K562 (cell line): ENCODE measurements at regions not wholly inside any gene's neighbourhood (a gene's known extent, or its start where the extent isn't known, plus 50 kb on each side); places are given as distances from the start of the nearest gene placed in this dataset.

Experiments used
- ATAC-seq: fragments of 200-7000 bp; cut with Tn5 transposase; 3 replicates; pipeline ENCODE4 v1.9.1; 2020; ENCODE audit warnings: moderate library complexity
- BruUV-seq: library from RNA; stranded (reverse); fragments of 400-500 nt; replicated peaks from 2 replicates; lab custom pipeline; 2021; lab: Mats Ljungman, UMichigan
- CTCF ChIA-PET: fragments of 300-600 bp; formaldehyde crosslinking; extraction: SDS; loops from one replicate; lab custom pipeline; 2021; ENCODE audit warnings: low intra/inter-chr PET ratio; lab: Yijun Ruan, JAX
- POLR2A ChIA-PET: fragments of 300-600, 350-650 bp; sonication (Branson Sonifier 250); formaldehyde crosslinking; extraction: SDS; loops from one replicate; lab custom pipeline; 2021; ENCODE audit warnings: antibody characterized with exemption, inconsistent platforms; lab: Yijun Ruan, JAX
- DNase-seq, 4 experiments: peaks; one replicate each; pipeline versions ENCODE4 v3.0.0 to v3.0.0-alpha.2; 2011 to 2018; ENCODE audit warnings: low spot score in 3 of 4, mixed read lengths in 3 of 4; ENCODE audit errors: extremely low read depth in 1 of 4
- FAIRE-seq: peaks from 2 replicates; lab custom pipeline; 2011; peaks lifted over from hg19 to GRCh38; lab: Jason Lieb, UNC
- H2AFZ ChIP-seq: 2 replicates; pipeline ENCODE4 v1.6.0; 2011; ENCODE audit warnings: low read depth, low read length, control low read depth, inconsistent platforms
- H3K27ac ChIP-seq: fragments of 200-600 bp; 3 replicates; pipeline ENCODE4 v1.8.0; 2011; ENCODE audit warnings: low read depth, mild to moderate bottlenecking, control low read depth, inconsistent platforms, low read length, moderate library complexity, mixed read lengths; ENCODE audit errors: extremely low read depth
- H3K27me3 ChIP-seq, 2 experiments: fragments of 300-600 bp in 1 of 2; 2 replicates in 1 of 2; 3 replicates in 1 of 2; pipeline versions ENCODE4 v1.6.0 to v1.8.0; 2011; ENCODE audit warnings: inconsistent platforms in 2 of 2, low read length in 2 of 2, mild to moderate bottlenecking in 1 of 2, mixed read lengths in 1 of 2, moderate library complexity in 1 of 2; ENCODE audit not compliant: control insufficient read depth in 2 of 2, insufficient read depth in 2 of 2
- H3K36me3 ChIP-seq: fragments of 300-600 bp; 3 replicates; pipeline ENCODE4 v1.8.0; 2011; ENCODE audit warnings: mild to moderate bottlenecking, low read length, inconsistent platforms; ENCODE audit not compliant: control insufficient read depth, insufficient read depth
- H3K4me1 ChIP-seq, 2 experiments: fragments of 200-600 bp in 1 of 2; replicated peaks in 1 of 2; 2 replicates in 1 of 2; 3 replicates in 1 of 2; pipeline versions ENCODE4 v1.5.1 to v1.8.0; 2011; ENCODE audit warnings: inconsistent platforms in 2 of 2, low read length in 2 of 2, mild to moderate bottlenecking in 1 of 2, mixed read lengths in 1 of 2, moderate library complexity in 1 of 2; ENCODE audit not compliant: control insufficient read depth in 2 of 2, insufficient read depth in 2 of 2
- H3K4me2 ChIP-seq: 2 replicates; pipeline ENCODE4 v1.6.1; 2011; ENCODE audit warnings: low read length, control low read depth, inconsistent platforms, mixed read lengths; ENCODE audit not compliant: insufficient read depth
- H3K4me3 ChIP-seq: fragments of 200-600 bp; sonication (generic), shearing (Covaris generic); 2 replicates; pipeline ENCODE4 v1.5.1; 2016; ENCODE audit warnings: control low read depth, inconsistent platforms
- H3K79me2 ChIP-seq: fragments of 200-600 bp; 3 replicates; pipeline ENCODE4 v1.8.0; 2011; ENCODE audit warnings: low read length, inconsistent platforms; ENCODE audit not compliant: control insufficient read depth, insufficient read depth
- H3K9ac ChIP-seq, 2 experiments: 2 replicates each; pipeline versions ENCODE4 v1.6.0 to v1.6.1; 2011; ENCODE audit warnings: low read depth in 2 of 2, low read length in 2 of 2, control low read depth in 1 of 2, inconsistent platforms in 1 of 2, mild to moderate bottlenecking in 1 of 2, mixed read lengths in 1 of 2; ENCODE audit not compliant: insufficient read depth in 1 of 2
- H3K9me1 ChIP-seq: one replicate; pipeline ENCODE4 v1.6.0; 2011; ENCODE audit warnings: inconsistent platforms, mild to moderate bottlenecking, low read length, moderate library complexity; ENCODE audit not compliant: control insufficient read depth, insufficient read depth
- H3K9me3 ChIP-seq: replicated peaks from 2 replicates; pipeline ENCODE4 v1.5.1; 2011; ENCODE audit warnings: low read depth, low read length, inconsistent platforms; ENCODE audit not compliant: control insufficient read depth, insufficient read depth
- H4K20me1 ChIP-seq: replicated peaks from 2 replicates; pipeline ENCODE4 v1.6.1; 2011; ENCODE audit warnings: low read length, inconsistent platforms, mixed read lengths; ENCODE audit not compliant: control insufficient read depth, insufficient read depth
- IRF9 ChIP-seq: fragments of 450-650 bp; IDR thresholded peaks from 2 replicates; pipeline ENCODE4 v1.6.1; 2016; ENCODE audit warnings: missing biosample characterization, missing genetic modification characterization
- MAFK ChIP-seq: IDR thresholded peaks from 2 replicates; pipeline ENCODE4 v1.6.1; 2011; ENCODE audit warnings: low read length, improper control_type of control experiment
- MBD2 ChIP-seq: sonication (generic); IDR thresholded peaks from 2 replicates; pipeline ENCODE4 v1.6.1; 2016; ENCODE audit warnings: low read depth, borderline replicate concordance
- PRPF4 ChIP-seq: fragments of 200-400 bp; formaldehyde crosslinking; IDR thresholded peaks from one replicate; pipeline ENCODE4 v1.6.1; 2017; ENCODE audit warnings: low read length, low read depth, mild to moderate bottlenecking; ENCODE audit not compliant: insufficient read depth, poor library complexity, severe bottlenecking
- ZNF124 ChIP-seq: sonication (generic); formaldehyde crosslinking; IDR thresholded peaks from 2 replicates; pipeline ENCODE4 v1.8.1; 2022; ENCODE audit warnings: missing genetic modification reagents
- ZNF232 ChIP-seq: sonication (generic); formaldehyde crosslinking; IDR thresholded peaks from 2 replicates; pipeline ENCODE4 v1.8.0; 2022; ENCODE audit warnings: mild to moderate bottlenecking, missing genetic modification reagents
- ZNF445 ChIP-seq: fragments of 250-450 bp; sonication (Bioruptor Pico); IDR thresholded peaks from 2 replicates; pipeline ENCODE4 v1.4.0; 2020; ENCODE audit warnings: low read depth, mild to moderate bottlenecking, moderate library complexity
- whole genome bisulfite sequencing: fragments of 100-300 bp; shearing (Covaris generic); methylation state at CpG from one replicate; pipeline ENCODE4 v1.1.6; 2016; ENCODE audit warnings: low coverage, mixed read lengths; ENCODE audit not compliant: insufficient coverage; ENCODE audit errors: missing lambda C conversion rate; 5-methylcytosine and 5-hydroxymethylcytosine counted together
- in situ Hi-C: fragments of 300-500 bp; cut with MboI; formaldehyde crosslinking; loops from 4 replicates; pipeline ENCODE4 v1.15.0; 2018; ENCODE audit warnings: inconsistent platforms, mixed read lengths
- intact Hi-C: fragments of 100-400 bp; cut with micrococcal nuclease; formaldehyde crosslinking; loops from 2 replicates; pipeline ENCODE4 v1.14.2; 2022
- TF ChIP-seq, protein P1 (sequence below): fragments of 450-650 bp; formaldehyde crosslinking; IDR thresholded peaks from 2 replicates; pipeline ENCODE4 v1.4.0; 2020; ENCODE audit warnings: mild to moderate bottlenecking
- TF ChIP-seq, protein P2 (sequence below): fragments of 200-800 bp; sonication (Bioruptor generic); IDR thresholded peaks from 2 replicates; pipeline ENCODE4 v1.6.1; 2017; ENCODE audit warnings: missing genetic modification characterization, missing compliant biosample characterization
- TF ChIP-seq, protein P3 (sequence below): fragments of 450-650 bp; formaldehyde crosslinking; IDR thresholded peaks from 2 replicates; pipeline ENCODE4 v1.4.0; 2020; ENCODE audit warnings: mild to moderate bottlenecking, mixed read lengths
- TF ChIP-seq, protein P4 (sequence below), 2 experiments: fragments of 450-650 bp; IDR thresholded peaks; 2 replicates each; pipeline ENCODE4 v1.6.1; 2018; ENCODE audit warnings: mild to moderate bottlenecking in 2 of 2, low read depth in 1 of 2; ENCODE audit not compliant: partially characterized antibody in 2 of 2

DNA sequence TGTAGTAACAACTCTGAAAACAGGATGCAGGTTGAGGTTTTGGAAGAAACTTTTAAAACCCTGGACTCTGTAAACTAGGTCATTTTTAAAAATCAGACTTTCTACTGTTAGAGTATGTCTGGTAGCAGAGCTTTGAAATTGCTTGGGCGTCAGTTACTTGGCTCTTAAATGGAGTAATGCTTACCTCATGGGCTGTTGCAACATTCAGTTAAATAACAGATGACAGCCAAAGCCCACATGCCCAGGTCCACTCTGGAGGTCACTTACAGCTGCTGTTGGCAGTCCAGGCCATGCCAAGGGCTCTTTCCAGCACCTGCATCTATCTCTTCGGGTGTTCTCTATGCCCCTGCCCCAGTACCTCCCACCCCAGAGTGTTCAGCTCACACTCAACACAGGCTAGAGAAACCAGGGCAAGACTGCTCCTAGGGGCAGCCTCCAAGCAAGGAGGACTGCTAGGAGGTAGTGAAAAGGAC is 96.4 kb downstream of the BANF2 start:
- CTCF ChIA-PET: no interaction called here
- H3K27ac ChIP-seq: no peak overlapping the region

More for the DNA sequence above, 96.4 kb downstream of the BANF2 start:
- in situ Hi-C loops: no loop called here
- Histone ChIP-seq H3K79me2 (no peaks in the 10 kb centered on the region), H3K4me3 (no peak overlapping the region), H3K4me1 (no peaks in the 10 kb centered on the region), H2AFZ (no peak overlapping the region), H3K9ac (no peak overlapping the region), H3K9me1 (no peaks in the 10 kb centered on the region), H4K20me1 (no peaks in the 10 kb centered on the region), H3K27me3 (peaks cover 0 to 18% of the 10 kb centered on the region in 2 experiments; a peak in 4 of 5 replicates), H3K9me3 (no peaks in the 10 kb centered on the region), H3K4me2 (no peak overlapping the region), H3K36me3 (no peaks in the 10 kb centered on the region)
- no peak for TF ChIP-seq PRPF4
- TF ChIP-seq MBD2: no peak
- no peak for TF ChIP-seq ZNF124 (CRISPR knock-in tag)
- TF ChIP-seq ZNF232 (CRISPR knock-in tag): no peak
- TF ChIP-seq, protein P1, sequence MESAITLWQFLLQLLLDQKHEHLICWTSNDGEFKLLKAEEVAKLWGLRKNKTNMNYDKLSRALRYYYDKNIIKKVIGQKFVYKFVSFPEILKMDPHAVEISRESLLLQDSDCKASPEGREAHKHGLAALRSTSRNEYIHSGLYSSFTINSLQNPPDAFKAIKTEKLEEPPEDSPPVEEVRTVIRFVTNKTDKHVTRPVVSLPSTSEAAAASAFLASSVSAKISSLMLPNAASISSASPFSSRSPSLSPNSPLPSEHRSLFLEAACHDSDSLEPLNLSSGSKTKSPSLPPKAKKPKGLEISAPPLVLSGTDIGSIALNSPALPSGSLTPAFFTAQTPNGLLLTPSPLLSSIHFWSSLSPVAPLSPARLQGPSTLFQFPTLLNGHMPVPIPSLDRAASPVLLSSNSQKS (CRISPR knock-in tag): no peak
- TF ChIP-seq IRF9 (tag): no peak
- TF ChIP-seq, protein P2, sequence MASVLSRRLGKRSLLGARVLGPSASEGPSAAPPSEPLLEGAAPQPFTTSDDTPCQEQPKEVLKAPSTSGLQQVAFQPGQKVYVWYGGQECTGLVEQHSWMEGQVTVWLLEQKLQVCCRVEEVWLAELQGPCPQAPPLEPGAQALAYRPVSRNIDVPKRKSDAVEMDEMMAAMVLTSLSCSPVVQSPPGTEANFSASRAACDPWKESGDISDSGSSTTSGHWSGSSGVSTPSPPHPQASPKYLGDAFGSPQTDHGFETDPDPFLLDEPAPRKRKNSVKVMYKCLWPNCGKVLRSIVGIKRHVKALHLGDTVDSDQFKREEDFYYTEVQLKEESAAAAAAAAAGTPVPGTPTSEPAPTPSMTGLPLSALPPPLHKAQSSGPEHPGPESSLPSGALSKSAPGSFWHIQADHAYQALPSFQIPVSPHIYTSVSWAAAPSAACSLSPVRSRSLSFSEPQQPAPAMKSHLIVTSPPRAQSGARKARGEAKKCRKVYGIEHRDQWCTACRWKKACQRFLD (CRISPR knock-in tag): no peak
- TF ChIP-seq, protein P3, sequence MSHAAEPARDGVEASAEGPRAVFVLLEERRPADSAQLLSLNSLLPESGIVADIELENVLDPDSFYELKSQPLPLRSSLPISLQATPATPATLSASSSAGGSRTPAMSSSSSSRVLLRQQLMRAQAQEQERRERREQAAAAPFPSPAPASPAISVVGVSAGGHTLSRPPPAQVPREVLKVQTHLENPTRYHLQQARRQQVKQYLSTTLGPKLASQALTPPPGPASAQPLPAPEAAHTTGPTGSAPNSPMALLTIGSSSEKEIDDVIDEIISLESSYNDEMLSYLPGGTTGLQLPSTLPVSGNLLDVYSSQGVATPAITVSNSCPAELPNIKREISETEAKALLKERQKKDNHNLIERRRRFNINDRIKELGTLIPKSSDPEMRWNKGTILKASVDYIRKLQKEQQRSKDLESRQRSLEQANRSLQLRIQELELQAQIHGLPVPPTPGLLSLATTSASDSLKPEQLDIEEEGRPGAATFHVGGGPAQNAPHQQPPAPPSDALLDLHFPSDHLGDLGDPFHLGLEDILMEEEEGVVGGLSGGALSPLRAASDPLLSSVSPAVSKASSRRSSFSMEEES (CRISPR knock-in tag): no peak
- TF ChIP-seq ZNF445 (CRISPR knock-in tag): no peak
- no peak for TF ChIP-seq MAFK
- TF ChIP-seq, protein P4, sequence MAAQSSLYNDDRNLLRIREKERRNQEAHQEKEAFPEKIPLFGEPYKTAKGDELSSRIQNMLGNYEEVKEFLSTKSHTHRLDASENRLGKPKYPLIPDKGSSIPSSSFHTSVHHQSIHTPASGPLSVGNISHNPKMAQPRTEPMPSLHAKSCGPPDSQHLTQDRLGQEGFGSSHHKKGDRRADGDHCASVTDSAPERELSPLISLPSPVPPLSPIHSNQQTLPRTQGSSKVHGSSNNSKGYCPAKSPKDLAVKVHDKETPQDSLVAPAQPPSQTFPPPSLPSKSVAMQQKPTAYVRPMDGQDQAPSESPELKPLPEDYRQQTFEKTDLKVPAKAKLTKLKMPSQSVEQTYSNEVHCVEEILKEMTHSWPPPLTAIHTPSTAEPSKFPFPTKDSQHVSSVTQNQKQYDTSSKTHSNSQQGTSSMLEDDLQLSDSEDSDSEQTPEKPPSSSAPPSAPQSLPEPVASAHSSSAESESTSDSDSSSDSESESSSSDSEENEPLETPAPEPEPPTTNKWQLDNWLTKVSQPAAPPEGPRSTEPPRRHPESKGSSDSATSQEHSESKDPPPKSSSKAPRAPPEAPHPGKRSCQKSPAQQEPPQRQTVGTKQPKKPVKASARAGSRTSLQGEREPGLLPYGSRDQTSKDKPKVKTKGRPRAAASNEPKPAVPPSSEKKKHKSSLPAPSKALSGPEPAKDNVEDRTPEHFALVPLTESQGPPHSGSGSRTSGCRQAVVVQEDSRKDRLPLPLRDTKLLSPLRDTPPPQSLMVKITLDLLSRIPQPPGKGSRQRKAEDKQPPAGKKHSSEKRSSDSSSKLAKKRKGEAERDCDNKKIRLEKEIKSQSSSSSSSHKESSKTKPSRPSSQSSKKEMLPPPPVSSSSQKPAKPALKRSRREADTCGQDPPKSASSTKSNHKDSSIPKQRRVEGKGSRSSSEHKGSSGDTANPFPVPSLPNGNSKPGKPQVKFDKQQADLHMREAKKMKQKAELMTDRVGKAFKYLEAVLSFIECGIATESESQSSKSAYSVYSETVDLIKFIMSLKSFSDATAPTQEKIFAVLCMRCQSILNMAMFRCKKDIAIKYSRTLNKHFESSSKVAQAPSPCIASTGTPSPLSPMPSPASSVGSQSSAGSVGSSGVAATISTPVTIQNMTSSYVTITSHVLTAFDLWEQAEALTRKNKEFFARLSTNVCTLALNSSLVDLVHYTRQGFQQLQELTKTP (IDR thresholded peaks at IDR 0.05; ENCODE audit: low read depth in 1 of 2, partially characterized antibody in 2 of 2): no peak
- DNase-seq: no peak
- intact Hi-C loops: no loop called here
- no peak for FAIRE-seq
- no TSS peak for BruUV-seq
- POLR2A ChIA-PET: interaction anchor here (0.8 to 1.5 kb wide), 2 partner anchors 12 to 18 kb away, joined by 3 to 8 read pairs; no protein-coding TSS in a partner anchor
- WGBS: 0% methylated on average over 2 of the region's 2 CpGs
- ATAC-seq: no peak
